K562 (cell line): ENCODE measurements at regions not wholly inside any gene's neighbourhood (a gene's known extent, or its start where the extent isn't known, plus 50 kb on each side); places are given as distances from the start of the nearest gene placed in this dataset.
"Not testable (repeated sequence)": the region's sequence is repeated elsewhere in the genome, so short reads cannot be mapped to it uniquely, and the experiment has no call there.

Experiments used
- ATAC-seq: fragments of 200-7000 bp; cut with Tn5 transposase; 3 replicates; pipeline ENCODE4 v1.9.1; 2020; ENCODE audit warnings: moderate library complexity
- BruUV-seq: library from RNA; stranded (reverse); fragments of 400-500 nt; replicated peaks from 2 replicates; lab custom pipeline; 2021; lab: Mats Ljungman, UMichigan
- CTCF ChIA-PET: fragments of 300-600 bp; formaldehyde crosslinking; extraction: SDS; loops from one replicate; lab custom pipeline; 2021; ENCODE audit warnings: low intra/inter-chr PET ratio; lab: Yijun Ruan, JAX
- POLR2A ChIA-PET: fragments of 300-600, 350-650 bp; sonication (Branson Sonifier 250); formaldehyde crosslinking; extraction: SDS; loops from one replicate; lab custom pipeline; 2021; ENCODE audit warnings: antibody characterized with exemption, inconsistent platforms; lab: Yijun Ruan, JAX
- DNase-seq, 4 experiments: peaks; one replicate each; pipeline versions ENCODE4 v3.0.0 to v3.0.0-alpha.2; 2011 to 2018; ENCODE audit warnings: low spot score in 3 of 4, mixed read lengths in 3 of 4; ENCODE audit errors: extremely low read depth in 1 of 4
- FAIRE-seq: peaks from 2 replicates; lab custom pipeline; 2011; peaks lifted over from hg19 to GRCh38; lab: Jason Lieb, UNC
- H2AFZ ChIP-seq: 2 replicates; pipeline ENCODE4 v1.6.0; 2011; ENCODE audit warnings: low read depth, low read length, control low read depth, inconsistent platforms
- H3K27ac ChIP-seq: fragments of 200-600 bp; 3 replicates; pipeline ENCODE4 v1.8.0; 2011; ENCODE audit warnings: low read depth, mild to moderate bottlenecking, control low read depth, inconsistent platforms, low read length, moderate library complexity, mixed read lengths; ENCODE audit errors: extremely low read depth
- H3K27me3 ChIP-seq, 2 experiments: fragments of 300-600 bp in 1 of 2; 2 replicates in 1 of 2; 3 replicates in 1 of 2; pipeline versions ENCODE4 v1.6.0 to v1.8.0; 2011; ENCODE audit warnings: inconsistent platforms in 2 of 2, low read length in 2 of 2, mild to moderate bottlenecking in 1 of 2, mixed read lengths in 1 of 2, moderate library complexity in 1 of 2; ENCODE audit not compliant: control insufficient read depth in 2 of 2, insufficient read depth in 2 of 2
- H3K36me3 ChIP-seq: fragments of 300-600 bp; 3 replicates; pipeline ENCODE4 v1.8.0; 2011; ENCODE audit warnings: mild to moderate bottlenecking, low read length, inconsistent platforms; ENCODE audit not compliant: control insufficient read depth, insufficient read depth
- H3K4me1 ChIP-seq, 2 experiments: fragments of 200-600 bp in 1 of 2; replicated peaks in 1 of 2; 2 replicates in 1 of 2; 3 replicates in 1 of 2; pipeline versions ENCODE4 v1.5.1 to v1.8.0; 2011; ENCODE audit warnings: inconsistent platforms in 2 of 2, low read length in 2 of 2, mild to moderate bottlenecking in 1 of 2, mixed read lengths in 1 of 2, moderate library complexity in 1 of 2; ENCODE audit not compliant: control insufficient read depth in 2 of 2, insufficient read depth in 2 of 2
- H3K4me2 ChIP-seq: 2 replicates; pipeline ENCODE4 v1.6.1; 2011; ENCODE audit warnings: low read length, control low read depth, inconsistent platforms, mixed read lengths; ENCODE audit not compliant: insufficient read depth
- H3K4me3 ChIP-seq: fragments of 200-600 bp; sonication (generic), shearing (Covaris generic); 2 replicates; pipeline ENCODE4 v1.5.1; 2016; ENCODE audit warnings: control low read depth, inconsistent platforms
- H3K79me2 ChIP-seq: fragments of 200-600 bp; 3 replicates; pipeline ENCODE4 v1.8.0; 2011; ENCODE audit warnings: low read length, inconsistent platforms; ENCODE audit not compliant: control insufficient read depth, insufficient read depth
- H3K9ac ChIP-seq, 2 experiments: 2 replicates each; pipeline versions ENCODE4 v1.6.0 to v1.6.1; 2011; ENCODE audit warnings: low read depth in 2 of 2, low read length in 2 of 2, control low read depth in 1 of 2, inconsistent platforms in 1 of 2, mild to moderate bottlenecking in 1 of 2, mixed read lengths in 1 of 2; ENCODE audit not compliant: insufficient read depth in 1 of 2
- H3K9me1 ChIP-seq: one replicate; pipeline ENCODE4 v1.6.0; 2011; ENCODE audit warnings: inconsistent platforms, mild to moderate bottlenecking, low read length, moderate library complexity; ENCODE audit not compliant: control insufficient read depth, insufficient read depth
- H3K9me3 ChIP-seq: replicated peaks from 2 replicates; pipeline ENCODE4 v1.5.1; 2011; ENCODE audit warnings: low read depth, low read length, inconsistent platforms; ENCODE audit not compliant: control insufficient read depth, insufficient read depth
- H4K20me1 ChIP-seq: replicated peaks from 2 replicates; pipeline ENCODE4 v1.6.1; 2011; ENCODE audit warnings: low read length, inconsistent platforms, mixed read lengths; ENCODE audit not compliant: control insufficient read depth, insufficient read depth
- ZNF318 ChIP-seq, 2 experiments: fragments of 450-650 bp; IDR thresholded peaks; 2 replicates each; pipeline ENCODE4 v1.6.1; 2016; ENCODE audit warnings: mild to moderate bottlenecking in 2 of 2, borderline replicate concordance in 1 of 2, low read depth in 1 of 2, moderate library complexity in 1 of 2
- WGBS: fragments of 100-300 bp; shearing (Covaris generic); methylation state at CpG from one replicate; pipeline ENCODE4 v1.1.6; 2016; ENCODE audit warnings: low coverage, mixed read lengths; ENCODE audit not compliant: insufficient coverage; ENCODE audit errors: missing lambda C conversion rate; 5-methylcytosine and 5-hydroxymethylcytosine counted together
- in situ Hi-C: fragments of 300-500 bp; cut with MboI; formaldehyde crosslinking; loops from 4 replicates; pipeline ENCODE4 v1.15.0; 2018; ENCODE audit warnings: inconsistent platforms, mixed read lengths
- intact Hi-C: fragments of 100-400 bp; cut with micrococcal nuclease; formaldehyde crosslinking; loops from 2 replicates; pipeline ENCODE4 v1.14.2; 2022

- TF ChIP-seq ZNF318 (IDR thresholded peaks at IDR 0.05; ENCODE audit: borderline replicate concordance in 1 of 2, low read depth in 1 of 2), result no peak
- TF ChIP-seq, all 486 proteins: peak for 0
Observed at GRCh38 chr5:154589511-154589910, 111.5 kb upstream of the HAND1 start (continued).

GRCh38 chr5:154588833-154589425, 110.9 kb upstream of the HAND1 start:
- ATAC-seq, intact Hi-C loops, H3K4me2 ChIP-seq, H3K9me3 ChIP-seq, DNase-seq, H3K79me2 ChIP-seq, H3K4me3 ChIP-seq, H2AFZ ChIP-seq, H3K27ac ChIP-seq, BruUV-seq, CTCF ChIA-PET, H3K4me1 ChIP-seq, H4K20me1 ChIP-seq, H3K9me1 ChIP-seq, in situ Hi-C loops, H3K36me3 ChIP-seq, H3K9ac ChIP-seq, FAIRE-seq: not testable (repeated sequence)
- POLR2A ChIA-PET, result interaction anchor here (0.7 to 0.8 kb wide), 2 partner anchors 10 to 12 kb away, joined by 3 to 4 read pairs; no protein-coding TSS in a partner anchor
- peaks cover 27 to 46% of the 10 kb centered on the region in 2 experiments for H3K27me3 ChIP-seq
- 0% methylated on average over 4 of the region's 7 CpGs for WGBS
